ENCODE measurements at regions not wholly inside any gene's neighbourhood (a gene's known extent, or its start where the extent isn't known, plus 50 kb on each side); places are given as distances from the start of the nearest gene placed in this dataset.
"Not testable (repeated sequence)": the region's sequence is repeated elsewhere in the genome, so short reads cannot be mapped to it uniquely, and the experiment has no call there.

DNA sequence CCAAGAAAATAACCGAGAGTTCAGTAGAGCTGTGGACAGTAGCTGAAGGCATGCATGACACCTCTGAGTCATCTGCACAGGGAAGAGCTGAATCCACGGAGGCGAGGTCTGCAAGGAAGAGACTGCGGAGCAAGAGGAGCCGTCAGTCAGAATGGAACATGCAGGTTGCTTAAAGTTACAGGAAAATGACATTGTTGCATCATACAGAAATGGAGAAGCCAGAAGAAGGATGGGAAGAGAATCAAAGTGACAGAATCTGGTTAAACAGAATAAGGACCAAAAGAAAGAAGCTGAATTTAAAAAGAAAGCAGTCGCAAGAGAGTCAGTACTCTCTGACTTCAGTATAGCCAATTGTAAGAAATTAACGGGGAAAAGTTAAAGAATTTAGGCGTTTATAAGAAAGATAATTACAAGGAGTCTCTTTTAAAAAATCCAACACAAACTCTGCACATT lies 533.8 kb downstream of the ADCYAP1 start:
- no peaks in the 10 kb centered on the region for H3K27me3 ChIP-seq (replicated peaks; ENCODE audit: control insufficient read depth, insufficient read depth, low read length, poor library complexity, severe bottlenecking)
- H3K27ac ChIP-seq (ENCODE audit: insufficient read depth, low read length, poor library complexity, severe bottlenecking), result no peak overlapping the region

DNA sequence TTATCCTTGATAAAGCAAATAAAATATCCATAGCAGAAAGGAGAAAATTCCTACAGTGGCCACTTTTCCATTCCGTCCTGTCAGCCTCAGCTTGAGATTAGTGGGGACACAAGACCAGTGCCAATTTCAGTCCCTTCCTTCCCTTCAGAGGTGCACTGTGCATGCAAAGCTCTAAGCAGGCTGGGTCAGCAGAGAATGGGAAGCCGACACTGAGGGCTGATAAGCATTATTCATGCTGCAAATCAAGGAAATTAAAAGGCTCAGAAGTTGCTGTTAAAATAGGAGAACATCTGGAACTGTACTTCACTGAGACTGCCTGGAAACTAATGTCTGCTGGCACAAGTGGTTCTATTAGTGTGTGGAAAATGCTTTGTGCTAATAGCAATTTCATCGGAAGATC lies 534.3 kb downstream of the ADCYAP1 start:
- H3K4me3 ChIP-seq (ENCODE audit: insufficient read depth, low read depth, low read length, poor library complexity, severe bottlenecking), result no peak overlapping the region
- DNase-seq, result no peak
- H3K36me3 ChIP-seq (ENCODE audit: control insufficient read depth, insufficient read depth, low read length), result no peaks in the 10 kb centered on the region
- H3K27me3 ChIP-seq (replicated peaks; ENCODE audit: control insufficient read depth, insufficient read depth, low read length, poor library complexity, severe bottlenecking), result no peaks in the 10 kb centered on the region
- H3K9me3 ChIP-seq (ENCODE audit: control insufficient read depth, low read length), result no peaks in the 10 kb centered on the region
- H3K4me1 ChIP-seq (ENCODE audit: control insufficient read depth, insufficient read depth, low read length, poor library complexity, severe bottlenecking), result no peaks in the 10 kb centered on the region
- no peak overlapping the region for H3K27ac ChIP-seq (ENCODE audit: insufficient read depth, low read length, poor library complexity, severe bottlenecking)

More for the DNA sequence above, 533.8 kb downstream of the ADCYAP1 start:
- no peaks in the 10 kb centered on the region for H3K4me1 ChIP-seq (ENCODE audit: control insufficient read depth, insufficient read depth, low read length, poor library complexity, severe bottlenecking)
- no peak for DNase-seq
- no peak overlapping the region for H3K4me3 ChIP-seq (ENCODE audit: insufficient read depth, low read depth, low read length, poor library complexity, severe bottlenecking)
- no peaks in the 10 kb centered on the region for H3K9me3 ChIP-seq (ENCODE audit: control insufficient read depth, low read length)
- no peaks in the 10 kb centered on the region for H3K36me3 ChIP-seq (ENCODE audit: control insufficient read depth, insufficient read depth, low read length)

DNA sequence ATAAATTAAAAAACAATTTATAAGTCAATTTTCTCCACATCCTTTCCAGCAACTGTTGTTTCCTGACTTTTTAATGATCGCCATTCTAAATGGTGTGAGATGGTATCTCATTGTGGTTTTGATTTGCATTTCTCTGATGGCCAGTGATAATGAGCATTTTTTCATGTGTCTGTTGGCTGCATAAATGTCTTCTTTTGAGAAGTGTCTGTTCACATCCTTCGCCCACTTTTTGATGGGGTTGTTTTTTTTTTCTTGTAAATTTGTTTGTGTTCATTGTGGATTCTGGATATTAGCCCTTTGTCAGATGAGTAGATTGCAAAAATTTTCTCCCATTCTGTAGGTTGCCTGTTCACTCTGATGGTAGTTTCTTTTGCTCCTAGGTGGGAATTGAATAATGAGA lies 539.4 kb downstream of the ADCYAP1 start:
- H3K36me3 ChIP-seq (ENCODE audit: control insufficient read depth, insufficient read depth, low read length); H3K27ac ChIP-seq (ENCODE audit: insufficient read depth, low read length, poor library complexity, severe bottlenecking); H3K4me3 ChIP-seq (ENCODE audit: insufficient read depth, low read depth, low read length, poor library complexity, severe bottlenecking); DNase-seq; H3K9me3 ChIP-seq (ENCODE audit: control insufficient read depth, low read length); H3K27me3 ChIP-seq (replicated peaks; ENCODE audit: control insufficient read depth, insufficient read depth, low read length, poor library complexity, severe bottlenecking); H3K4me1 ChIP-seq (ENCODE audit: control insufficient read depth, insufficient read depth, low read length, poor library complexity, severe bottlenecking): not testable (repeated sequence)

DNA sequence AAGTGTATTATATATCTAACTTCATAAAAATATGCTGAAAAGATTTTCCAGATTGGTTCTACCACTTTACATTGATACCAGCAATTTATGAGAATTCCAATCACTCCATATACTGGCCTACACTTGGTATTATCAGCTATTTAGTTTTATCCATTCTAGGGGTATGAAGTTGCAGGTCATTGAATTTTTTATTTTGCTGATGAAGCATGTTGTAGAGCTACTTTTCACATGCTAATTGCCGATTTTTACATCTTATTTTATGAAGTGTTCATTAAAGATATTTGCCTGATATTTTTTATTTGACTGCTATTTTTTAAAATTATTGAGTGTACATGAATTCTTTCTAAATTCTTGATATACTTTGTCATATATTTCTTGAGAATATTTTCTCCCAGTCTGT lies 542.1 kb downstream of the ADCYAP1 start:
- Histone ChIP-seq H3K4me1 (ENCODE audit: control insufficient read depth, insufficient read depth, low read length, poor library complexity, severe bottlenecking) (no peaks in the 10 kb centered on the region), H3K27ac (ENCODE audit: insufficient read depth, low read length, poor library complexity, severe bottlenecking) (no peak overlapping the region), H3K9me3 (ENCODE audit: control insufficient read depth, low read length) (no peaks in the 10 kb centered on the region), H3K4me3 (ENCODE audit: insufficient read depth, low read depth, low read length, poor library complexity, severe bottlenecking) (no peak overlapping the region), H3K27me3 (replicated peaks; ENCODE audit: control insufficient read depth, insufficient read depth, low read length, poor library complexity, severe bottlenecking) (no peaks in the 10 kb centered on the region), H3K36me3 (ENCODE audit: control insufficient read depth, insufficient read depth, low read length) (no peaks in the 10 kb centered on the region)
- no peak for DNase-seq

DNA sequence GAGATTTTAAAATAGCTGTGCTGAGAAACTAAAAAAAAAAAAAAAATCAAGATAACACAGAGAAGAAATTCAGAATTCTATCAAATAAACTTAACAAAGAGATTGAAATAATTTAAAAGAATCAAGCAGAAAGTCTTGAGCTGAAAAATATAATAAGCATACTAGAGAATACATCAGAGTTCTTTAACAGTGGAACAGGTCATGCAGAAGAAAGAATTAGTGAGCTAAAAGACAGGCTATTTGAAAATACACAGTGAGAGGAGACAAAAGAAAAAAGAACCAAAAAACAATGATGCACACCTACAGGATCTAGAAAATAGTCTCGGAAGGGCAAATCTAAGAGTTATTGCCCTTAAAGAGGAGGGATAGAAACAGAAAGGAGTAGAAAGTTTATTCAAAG lies 548.1 kb downstream of the ADCYAP1 start:
- Histone ChIP-seq H3K36me3 (ENCODE audit: control insufficient read depth, insufficient read depth, low read length) (no peaks in the 10 kb centered on the region), H3K9me3 (ENCODE audit: control insufficient read depth, low read length) (no peaks in the 10 kb centered on the region), H3K4me1 (ENCODE audit: control insufficient read depth, insufficient read depth, low read length, poor library complexity, severe bottlenecking) (no peaks in the 10 kb centered on the region), H3K4me3 (ENCODE audit: insufficient read depth, low read depth, low read length, poor library complexity, severe bottlenecking) (no peak overlapping the region), H3K27me3 (replicated peaks; ENCODE audit: control insufficient read depth, insufficient read depth, low read length, poor library complexity, severe bottlenecking) (no peaks in the 10 kb centered on the region), H3K27ac (ENCODE audit: insufficient read depth, low read length, poor library complexity, severe bottlenecking) (no peak overlapping the region)
- DNase-seq, result no peak

DNA sequence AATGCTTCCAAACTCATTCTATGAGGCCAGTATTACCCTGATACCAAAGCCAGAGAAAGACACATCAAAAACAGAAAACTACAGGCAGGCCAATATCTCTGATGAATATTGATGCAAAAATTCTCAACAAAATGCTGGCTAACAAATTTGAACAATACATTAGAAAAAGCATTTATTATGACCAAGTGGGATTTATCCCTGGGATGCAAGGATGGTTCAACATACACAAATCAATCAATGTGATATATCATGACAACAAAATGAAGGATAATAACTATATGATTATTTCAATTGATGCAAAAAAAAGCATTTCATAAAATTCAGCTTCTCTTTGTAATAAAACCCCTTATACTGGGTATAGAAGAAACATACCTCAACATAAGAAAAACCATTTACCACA lies 550.9 kb downstream of the ADCYAP1 start:
- no peaks in the 10 kb centered on the region for H3K4me1 ChIP-seq (ENCODE audit: control insufficient read depth, insufficient read depth, low read length, poor library complexity, severe bottlenecking)

DNA sequence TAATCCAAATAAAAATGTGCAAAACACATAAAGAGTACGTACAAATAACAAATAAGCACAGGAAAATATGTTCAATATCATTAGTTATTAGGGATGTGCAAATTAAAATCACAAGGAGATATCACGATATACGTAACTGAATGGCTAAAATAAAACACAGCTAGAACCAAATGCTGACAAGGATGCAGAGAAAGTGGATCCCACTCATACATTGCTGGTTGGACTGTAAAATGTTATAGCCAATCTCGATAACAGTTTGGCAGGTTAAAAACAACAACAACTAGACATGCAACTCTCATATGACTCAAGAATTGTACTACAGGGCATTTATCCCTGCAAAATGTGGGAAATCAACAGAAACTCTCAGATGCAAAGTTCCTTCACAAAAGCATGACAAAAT lies 553.9 kb downstream of the ADCYAP1 start:
- H3K4me1 ChIP-seq (ENCODE audit: control insufficient read depth, insufficient read depth, low read length, poor library complexity, severe bottlenecking), result no peaks in the 10 kb centered on the region
- H3K27me3 ChIP-seq (replicated peaks; ENCODE audit: control insufficient read depth, insufficient read depth, low read length, poor library complexity, severe bottlenecking), result no peaks in the 10 kb centered on the region
- H3K9me3 ChIP-seq (ENCODE audit: control insufficient read depth, low read length), result no peaks in the 10 kb centered on the region
- no peak for DNase-seq
- no peak overlapping the region for H3K4me3 ChIP-seq (ENCODE audit: insufficient read depth, low read depth, low read length, poor library complexity, severe bottlenecking)
- no peak overlapping the region for H3K27ac ChIP-seq (ENCODE audit: insufficient read depth, low read length, poor library complexity, severe bottlenecking)
- no peaks in the 10 kb centered on the region for H3K36me3 ChIP-seq (ENCODE audit: control insufficient read depth, insufficient read depth, low read length)

More for the DNA sequence above, 550.9 kb downstream of the ADCYAP1 start:
- Histone ChIP-seq H3K27ac (ENCODE audit: insufficient read depth, low read length, poor library complexity, severe bottlenecking) (no peak overlapping the region), H3K9me3 (ENCODE audit: control insufficient read depth, low read length) (no peaks in the 10 kb centered on the region), H3K27me3 (replicated peaks; ENCODE audit: control insufficient read depth, insufficient read depth, low read length, poor library complexity, severe bottlenecking) (no peaks in the 10 kb centered on the region), H3K36me3 (ENCODE audit: control insufficient read depth, insufficient read depth, low read length) (no peaks in the 10 kb centered on the region), H3K4me3 (ENCODE audit: insufficient read depth, low read depth, low read length, poor library complexity, severe bottlenecking) (no peak overlapping the region)
- DNase-seq, result no peak

DNA sequence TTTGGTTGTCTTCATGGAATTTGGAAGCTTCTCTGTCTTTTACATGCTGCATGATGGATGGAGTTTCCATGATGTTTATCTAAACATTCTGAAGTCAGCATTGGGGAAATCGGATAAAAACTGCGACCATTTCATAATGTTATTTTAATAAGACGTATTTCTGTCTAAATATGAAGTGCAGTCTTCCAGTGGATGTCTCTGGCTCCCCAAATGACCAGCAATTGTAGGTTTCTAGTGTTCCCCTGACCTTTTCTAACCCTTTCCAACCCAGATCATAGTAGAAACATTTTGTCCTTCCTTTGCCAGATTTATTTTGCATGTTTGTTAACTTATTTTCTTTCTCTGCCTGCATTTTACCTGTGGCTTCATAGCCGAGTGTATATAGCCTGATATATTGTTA lies 559.3 kb downstream of the ADCYAP1 start:
- H3K36me3 ChIP-seq (ENCODE audit: control insufficient read depth, insufficient read depth, low read length), result no peaks in the 10 kb centered on the region
- no peaks in the 10 kb centered on the region for H3K27me3 ChIP-seq (replicated peaks; ENCODE audit: control insufficient read depth, insufficient read depth, low read length, poor library complexity, severe bottlenecking)
- H3K4me3 ChIP-seq (ENCODE audit: insufficient read depth, low read depth, low read length, poor library complexity, severe bottlenecking), result no peak overlapping the region
- H3K27ac ChIP-seq (ENCODE audit: insufficient read depth, low read length, poor library complexity, severe bottlenecking), result no peak overlapping the region
- H3K9me3 ChIP-seq (ENCODE audit: control insufficient read depth, low read length), result no peaks in the 10 kb centered on the region
- no peak for DNase-seq
- H3K4me1 ChIP-seq (ENCODE audit: control insufficient read depth, insufficient read depth, low read length, poor library complexity, severe bottlenecking), result no peaks in the 10 kb centered on the region

DNA sequence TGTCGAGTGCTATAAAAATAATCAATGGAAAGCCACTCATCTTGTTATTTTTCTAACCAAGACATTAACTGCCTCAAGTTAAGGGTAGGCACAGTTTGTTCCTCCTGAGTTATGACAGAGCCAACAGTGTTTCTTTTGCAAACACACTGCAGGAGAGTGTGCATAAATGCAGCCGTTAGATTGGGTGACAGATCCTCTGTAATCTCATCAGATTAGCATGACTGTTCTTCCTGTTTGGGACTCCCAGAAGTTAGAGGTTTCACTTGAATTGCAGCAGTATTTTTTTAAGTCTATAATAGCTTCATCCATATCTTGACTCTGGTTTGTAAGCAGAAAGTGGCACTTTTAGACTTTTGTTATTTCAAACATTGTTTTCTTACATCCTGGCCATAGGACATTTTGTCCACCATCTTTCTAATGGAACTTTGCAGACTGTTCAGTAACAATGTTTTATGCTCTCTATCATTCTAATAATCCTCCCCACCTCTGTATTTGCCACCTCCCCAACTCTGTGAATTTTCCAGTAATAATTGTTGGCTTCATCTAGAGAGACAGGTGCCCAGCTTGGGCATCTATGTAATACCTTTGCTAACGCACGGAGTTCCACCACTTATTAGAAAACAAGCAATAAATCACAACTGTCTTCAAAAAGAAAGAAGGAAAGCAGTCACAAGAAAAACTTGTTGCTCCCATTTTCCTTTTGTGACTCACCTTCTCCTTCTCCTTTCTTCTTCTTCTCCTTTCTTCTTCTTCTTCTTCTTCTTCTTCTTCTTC lies 560.0 kb downstream of the ADCYAP1 start:
- H3K9me3 ChIP-seq (ENCODE audit: control insufficient read depth, low read length), result no peaks in the 10 kb centered on the region
- DNase-seq, result no peak
- H3K27ac ChIP-seq (ENCODE audit: insufficient read depth, low read length, poor library complexity, severe bottlenecking), result no peak overlapping the region
- no peaks in the 10 kb centered on the region for H3K36me3 ChIP-seq (ENCODE audit: control insufficient read depth, insufficient read depth, low read length)
- H3K27me3 ChIP-seq (replicated peaks; ENCODE audit: control insufficient read depth, insufficient read depth, low read length, poor library complexity, severe bottlenecking), result no peaks in the 10 kb centered on the region
- no peak overlapping the region for H3K4me3 ChIP-seq (ENCODE audit: insufficient read depth, low read depth, low read length, poor library complexity, severe bottlenecking)
- no peaks in the 10 kb centered on the region for H3K4me1 ChIP-seq (ENCODE audit: control insufficient read depth, insufficient read depth, low read length, poor library complexity, severe bottlenecking)

DNA sequence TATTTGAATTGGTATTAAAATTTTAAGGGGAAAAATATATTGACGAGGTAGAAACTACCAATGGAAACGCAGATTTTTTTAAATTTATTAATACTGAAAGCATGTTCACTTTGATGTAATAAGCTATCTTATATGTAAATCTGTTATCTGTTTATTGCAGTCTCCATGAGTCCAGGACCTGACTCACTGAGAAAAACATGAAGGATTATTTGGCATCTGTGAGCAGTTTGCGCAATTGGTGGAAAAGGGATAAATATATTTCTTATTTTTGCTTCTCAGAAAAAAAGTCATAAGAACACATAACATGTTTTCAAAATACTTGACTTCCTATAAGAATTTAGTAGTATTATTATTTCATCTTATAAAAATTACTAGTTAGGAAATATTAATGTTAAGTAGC lies 561.4 kb downstream of the ADCYAP1 start:
- Histone ChIP-seq H3K36me3 (ENCODE audit: control insufficient read depth, insufficient read depth, low read length) (no peaks in the 10 kb centered on the region), H3K4me1 (ENCODE audit: control insufficient read depth, insufficient read depth, low read length, poor library complexity, severe bottlenecking) (no peaks in the 10 kb centered on the region), H3K27me3 (replicated peaks; ENCODE audit: control insufficient read depth, insufficient read depth, low read length, poor library complexity, severe bottlenecking) (no peaks in the 10 kb centered on the region), H3K4me3 (ENCODE audit: insufficient read depth, low read depth, low read length, poor library complexity, severe bottlenecking) (no peak overlapping the region), H3K27ac (ENCODE audit: insufficient read depth, low read length, poor library complexity, severe bottlenecking) (no peak overlapping the region), H3K9me3 (ENCODE audit: control insufficient read depth, low read length) (no peaks in the 10 kb centered on the region)
- no peak for DNase-seq
